HG03280 (cell line): ENCODE measurements at regions not wholly inside any gene's neighbourhood (a gene's known extent, or its start where the extent isn't known, plus 50 kb on each side); places are given as distances from the start of the nearest gene placed in this dataset.
"Not testable (repeated sequence)": the region's sequence is repeated elsewhere in the genome, so short reads cannot be mapped to it uniquely, and the experiment has no call there.

Source experiments
- ATAC-seq: cut with Tn5 transposase; IDR thresholded peaks from one replicate; pipeline ENCODE4 v1.9.1; 2021; ENCODE audit warnings: mild to moderate bottlenecking, moderate library complexity; ENCODE audit not compliant: unreplicated experiment

GRCh38 chr1:170448661-170449158 lies 83.3 kb upstream of the GORAB start:
- ATAC-seq: no peak

DNA sequence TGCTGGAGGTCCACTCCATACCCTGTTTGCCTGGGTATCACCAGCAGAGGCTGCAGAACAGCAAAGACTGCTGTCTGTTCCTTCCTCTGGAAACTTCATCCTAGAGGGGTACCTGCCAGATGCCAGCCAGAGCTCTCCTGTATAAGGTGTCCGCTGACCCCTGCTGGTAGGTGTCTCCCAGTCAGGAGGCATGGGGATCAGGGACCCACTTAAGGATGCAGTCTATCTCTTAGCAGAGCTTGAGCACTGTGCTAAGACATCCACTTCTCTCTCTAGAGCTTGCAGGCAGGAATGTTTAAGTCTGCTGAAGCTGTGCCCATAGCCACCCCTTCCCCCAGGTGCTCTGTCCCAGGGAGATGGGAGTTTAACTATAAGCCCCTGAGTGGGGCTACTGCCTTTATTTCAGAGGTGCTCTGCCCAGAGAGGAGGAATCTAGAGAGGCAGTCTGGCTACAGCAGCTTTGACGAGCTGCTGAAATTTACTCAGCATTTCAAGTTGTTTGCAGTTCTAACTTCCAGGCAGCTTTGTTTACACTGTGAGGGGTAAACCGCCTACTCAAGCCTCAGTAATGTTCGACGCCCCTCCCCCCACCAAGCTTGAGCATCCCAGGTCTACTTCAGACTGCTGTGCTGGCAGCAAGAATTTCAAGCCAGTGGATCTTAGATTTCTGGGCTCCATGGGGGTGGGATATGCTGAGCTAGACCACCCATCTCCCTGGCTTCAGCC lies 74.5 kb upstream of the GORAB start:
- not testable (repeated sequence) for ATAC-seq

DNA sequence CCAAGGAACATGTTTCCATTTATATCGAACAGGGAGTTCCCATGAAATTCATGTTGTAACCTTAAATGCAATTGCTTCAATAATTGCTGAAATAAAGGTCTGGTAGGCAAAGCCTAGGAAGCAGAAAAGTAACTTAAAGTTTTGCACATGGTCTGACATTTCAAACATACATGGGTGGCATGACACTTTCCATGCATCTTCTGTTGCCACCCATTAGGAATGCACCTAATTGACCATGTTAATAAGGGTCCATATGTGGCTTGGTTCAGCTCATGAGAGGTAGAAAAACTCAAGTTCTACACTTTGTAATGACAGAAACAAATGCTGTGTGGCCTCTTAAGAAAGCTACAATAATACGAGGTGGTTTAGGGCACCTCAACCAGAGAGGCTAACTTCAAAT lies 72.0 kb upstream of the GORAB start:
- no peak for ATAC-seq

GRCh38 chr1:170460414-170461155 lies 71.4 kb upstream of the GORAB start:
- ATAC-seq: no peak

DNA sequence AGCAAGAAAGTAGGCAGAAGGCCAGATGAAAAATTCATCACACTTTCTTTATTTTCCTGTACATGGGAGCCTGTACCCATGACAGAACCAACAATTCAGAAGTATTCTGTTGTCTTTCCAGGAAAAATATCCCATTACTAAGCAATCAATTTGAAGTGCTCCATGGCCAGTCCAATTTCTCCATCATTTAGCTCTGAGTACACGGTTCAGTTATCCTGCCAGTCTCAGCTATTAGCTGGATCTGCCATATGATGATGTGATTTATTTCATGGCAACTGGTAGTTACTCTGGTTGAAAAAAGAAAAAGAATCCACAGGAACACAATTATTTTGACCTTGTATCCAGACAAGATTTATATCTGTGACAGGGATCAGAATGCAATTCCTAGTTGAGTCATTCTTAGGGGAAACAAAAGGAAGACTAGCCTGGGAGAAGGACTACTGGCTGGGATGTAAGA lies 70.6 kb upstream of the GORAB start:
- no peak for ATAC-seq

DNA sequence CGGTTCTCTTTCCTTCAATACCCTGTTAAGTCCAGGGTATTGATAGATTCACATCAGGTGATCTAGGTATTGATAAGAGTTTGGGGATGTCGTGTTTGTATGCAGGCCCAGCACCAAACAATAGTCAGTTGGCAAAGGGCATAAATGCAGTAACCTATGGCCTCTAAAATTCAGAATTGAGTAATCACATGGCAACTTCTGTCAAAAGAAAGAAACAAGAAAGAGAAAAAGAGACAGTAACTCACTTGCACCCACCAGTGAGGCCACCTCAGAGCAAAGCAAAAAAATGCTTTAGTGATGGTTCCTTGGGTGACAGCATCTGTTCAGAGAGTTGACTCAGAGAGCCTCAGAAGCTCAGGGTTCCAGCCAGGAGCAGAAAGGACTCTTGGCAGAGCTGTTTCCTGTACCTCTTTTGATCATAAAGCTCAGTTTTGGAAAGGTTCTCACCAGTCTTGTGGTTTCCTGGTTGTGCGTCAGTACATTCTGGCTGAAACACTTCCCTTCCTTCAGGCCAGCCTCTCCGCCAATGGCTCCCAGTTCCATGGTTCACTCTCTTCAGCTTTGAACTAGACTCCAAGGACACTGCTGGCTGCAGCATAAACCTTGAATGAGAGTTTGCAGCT lies 70.1 kb upstream of the GORAB start:
- no peak for ATAC-seq

GRCh38 chr1:170470121-170470520 lies 61.8 kb upstream of the GORAB start:
- ATAC-seq: no peak

DNA sequence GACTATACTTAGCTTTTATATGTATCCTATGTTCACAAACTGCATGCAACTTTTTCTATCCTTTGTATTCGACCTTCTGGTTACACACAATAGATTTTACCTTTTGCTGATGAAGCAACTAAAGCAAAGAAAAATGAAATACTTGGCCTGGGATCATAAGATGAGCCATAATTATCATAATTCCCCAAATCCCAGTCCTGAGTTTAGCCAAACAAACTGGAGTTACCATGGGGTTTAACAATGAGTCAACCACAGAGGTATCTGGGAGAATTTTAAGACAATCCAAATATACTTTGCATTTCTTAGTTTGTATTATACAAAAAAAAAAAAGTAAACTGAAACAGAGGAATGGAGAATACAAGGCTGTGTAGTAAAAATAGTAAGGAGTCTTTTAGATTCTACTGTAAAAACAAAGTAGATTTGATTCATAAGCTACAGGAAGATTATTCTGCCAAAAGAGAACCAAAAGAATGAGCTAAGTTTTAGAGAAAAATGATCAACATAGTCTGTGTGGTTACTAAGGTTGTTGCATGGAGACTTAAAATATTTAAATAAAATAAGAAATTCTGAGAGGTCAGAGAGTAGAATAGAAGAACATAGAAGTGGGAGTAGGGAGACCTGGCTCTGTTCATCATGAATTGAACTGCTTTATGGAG lies 60.4 kb upstream of the GORAB start:
- no peak for ATAC-seq

GRCh38 chr1:170481000-170481399 lies 51.0 kb upstream of the GORAB start:
- ATAC-seq: no peak
